GM23338 (cell line): ENCODE measurements at regions not wholly inside any gene's neighbourhood (a gene's known extent, or its start where the extent isn't known, plus 50 kb on each side); places are given as distances from the start of the nearest gene placed in this dataset.
A peak's percentile ranks its signal among the peaks of the same experiment; 100 is the strongest.

Source experiments
- ATAC-seq: fragments of 200-7000 bp; cut with Tn5 transposase; 3 replicates; pipeline ENCODE4 v1.9.1; 2020
- DNase-seq: peaks from one replicate; pipeline ENCODE4 v3.0.0-alpha.2; 2015; ENCODE audit warnings: low spot score
- H2AFZ ChIP-seq: fragments of 200-600 bp; sonication (generic); 2 replicates; pipeline ENCODE4 v1.8.0; 2016; ENCODE audit warnings: antibody characterized with exemption, mild to moderate bottlenecking, moderate library complexity
- H3F3A ChIP-seq: fragments of 200-600 bp; sonication (generic); replicated peaks from 2 replicates; pipeline ENCODE4 v1.8.0; 2017; ENCODE audit warnings: antibody characterized with exemption, mixed run types, low read depth
- H3K27ac ChIP-seq: fragments of 200-600 bp; sonication (generic); 2 replicates; pipeline ENCODE4 v1.6.1; 2016; ENCODE audit warnings: low read depth
- H3K27me3 ChIP-seq: fragments of 200-600 bp; sonication (generic); 2 replicates; pipeline ENCODE4 v1.8.0; 2016; ENCODE audit warnings: mild to moderate bottlenecking, mixed run types, moderate library complexity; ENCODE audit not compliant: insufficient read depth
- H3K36me3 ChIP-seq: fragments of 200-600 bp; sonication (generic); 2 replicates; pipeline ENCODE4 v1.8.0; 2016; ENCODE audit warnings: mild to moderate bottlenecking; ENCODE audit not compliant: insufficient read depth
- H3K4me1 ChIP-seq: fragments of 200-600 bp; sonication (generic); 2 replicates; pipeline ENCODE4 v1.8.0; 2016; ENCODE audit warnings: mild to moderate bottlenecking, moderate library complexity; ENCODE audit not compliant: insufficient read depth
- H3K4me2 ChIP-seq: fragments of 200-600 bp; sonication (generic); 2 replicates; pipeline ENCODE4 v1.7.1; 2017; ENCODE audit warnings: mixed run types
- H3K4me3 ChIP-seq: fragments of 200-600 bp; sonication (generic); 2 replicates; pipeline ENCODE4 v1.6.1; 2016; ENCODE audit warnings: mixed run types
- H3K79me2 ChIP-seq: fragments of 200-600 bp; sonication (generic); replicated peaks from 2 replicates; pipeline ENCODE4 v1.8.0; 2017; ENCODE audit warnings: mild to moderate bottlenecking; ENCODE audit not compliant: insufficient read depth
- H3K9me2 ChIP-seq: fragments of 200-600 bp; sonication (generic); 2 replicates; pipeline ENCODE4 v1.8.0; 2017; ENCODE audit not compliant: insufficient read depth
- H4K20me1 ChIP-seq: fragments of 200-600 bp; sonication (generic); replicated peaks from 2 replicates; pipeline ENCODE4 v1.8.0; 2017; ENCODE audit warnings: mild to moderate bottlenecking; ENCODE audit not compliant: insufficient read depth
- H3K27ac Mint-ChIP-seq: 2 replicates; pipeline ENCODE4 v1.8.0; 2020; ENCODE audit warnings: inconsistent platforms, mild to moderate bottlenecking, moderate library complexity, mixed read lengths
- H3K27me3 Mint-ChIP-seq: 3 replicates; pipeline ENCODE4 v1.8.0; 2022; ENCODE audit warnings: low read depth, mild to moderate bottlenecking, moderate library complexity, mixed read lengths, inconsistent platforms; ENCODE audit not compliant: insufficient read depth, poor library complexity
- H3K36me3 Mint-ChIP-seq: 3 replicates; pipeline ENCODE4 v1.8.0; 2021; ENCODE audit warnings: low read depth, mild to moderate bottlenecking, inconsistent platforms, moderate library complexity, mixed read lengths
- H3K4me1 Mint-ChIP-seq: 3 replicates; pipeline ENCODE4 v1.8.0; 2020; ENCODE audit warnings: mild to moderate bottlenecking, inconsistent platforms, mixed read lengths
- H3K4me3 Mint-ChIP-seq: 3 replicates; pipeline ENCODE4 v1.8.0; 2021; ENCODE audit warnings: moderate library complexity, mild to moderate bottlenecking, inconsistent platforms, mixed read lengths
- H3K9me3 Mint-ChIP-seq: 3 replicates; pipeline ENCODE4 v1.8.0; 2020; ENCODE audit warnings: moderate library complexity, mild to moderate bottlenecking, inconsistent platforms, mixed read lengths
- CTCF ChIP-seq, 2 experiments: fragments of 200-600 bp in 1 of 2; sonication (generic) in 1 of 2; conservative IDR thresholded peaks; 2 replicates each; pipeline versions ENCODE4 v1.5.1 to v1.6.1; 2016 to 2017; ENCODE audit warnings: antibody characterized with exemption in 2 of 2, low read depth in 2 of 2, mild to moderate bottlenecking in 2 of 2, moderate library complexity in 1 of 2
- POLR2AphosphoS5 ChIP-seq: IDR thresholded peaks from 2 replicates; pipeline ENCODE4 v1.6.1; 2016; ENCODE audit warnings: antibody characterized with exemption, low read depth
- STAT1 ChIP-seq: IDR thresholded peaks from one replicate; pipeline ENCODE4 v1.6.1; 2016; ENCODE audit warnings: antibody characterized with exemption; ENCODE audit not compliant: unreplicated experiment
- ZNF462 ChIP-seq: fragments of 250-450 bp; sonication (Bioruptor Pico); IDR thresholded peaks from 2 replicates; pipeline ENCODE4 v1.5.0; 2020; ENCODE audit warnings: mild to moderate bottlenecking, moderate library complexity

- TF ChIP-seq POLR2AphosphoS5 = no peak
- Histone ChIP-seq H3K4me3 (no peak overlapping the region), H3K36me3 (no peaks in the 10 kb centered on the region), H3F3A (no peaks in the 10 kb centered on the region), H3K79me2 (no peaks in the 10 kb centered on the region), H3K27me3 (no peaks in the 10 kb centered on the region), H4K20me1 (no peaks in the 10 kb centered on the region), H2AFZ (no peak overlapping the region), H3K9me2 (no peaks in the 10 kb centered on the region), H3K4me1 (no peaks in the 10 kb centered on the region), H3K4me2 (no peak overlapping the region), H3K27ac (no peak overlapping the region)
- Mint-ChIP-seq H3K36me3 (no peaks in the 10 kb centered on the region), H3K4me3 (no peak overlapping the region), H3K27ac (no peak overlapping the region), H3K4me1 (peaks cover 3% of the 10 kb centered on the region; the same call in 1 of the 3 replicates), H3K27me3 (peaks cover 3% of the 10 kb centered on the region), H3K9me3 (no peaks in the 10 kb centered on the region)
- DNase-seq = no peak
- no peak for ATAC-seq
Measured at GRCh38 chr3:150273396-150273795, 134.7 kb upstream of the TSC22D2 start.

GRCh38 chr3:150271591-150271960 lies 136.5 kb upstream of the TSC22D2 start:
- H3F3A ChIP-seq = no peaks in the 10 kb centered on the region
- H3K36me3 Mint-ChIP-seq = no peaks in the 10 kb centered on the region
- no peaks in the 10 kb centered on the region for H3K4me1 Mint-ChIP-seq
- H3K9me3 Mint-ChIP-seq = no peaks in the 10 kb centered on the region
- ATAC-seq = no peak
- no peak overlapping the region for H3K4me2 ChIP-seq
- H3K27me3 Mint-ChIP-seq = peaks cover 3% of the 10 kb centered on the region
- no peaks in the 10 kb centered on the region for H3K79me2 ChIP-seq
- H3K27ac ChIP-seq = no peak overlapping the region
- no peak for TF ChIP-seq POLR2AphosphoS5
- H3K4me1 ChIP-seq = no peaks in the 10 kb centered on the region
- no peaks in the 10 kb centered on the region for H3K27me3 ChIP-seq
- no peak overlapping the region for H3K27ac Mint-ChIP-seq
- DNase-seq = no peak
- no peak overlapping the region for H3K4me3 ChIP-seq
- H2AFZ ChIP-seq = 0 out of 2 replicates have a peak overlapping the region, but pooled peaks have one; percentile 32
- no peaks in the 10 kb centered on the region for H3K9me2 ChIP-seq
- H3K4me3 Mint-ChIP-seq = no peak overlapping the region
- no peaks in the 10 kb centered on the region for H4K20me1 ChIP-seq
- H3K36me3 ChIP-seq = no peaks in the 10 kb centered on the region

- H3K4me2 ChIP-seq = no peak overlapping the region
- no peaks in the 10 kb centered on the region for H3K4me1 ChIP-seq
- Mint-ChIP-seq H3K4me1 (no peaks in the 10 kb centered on the region), H3K9me3 (no peaks in the 10 kb centered on the region), H3K27ac (no peak overlapping the region), H3K4me3 (no peak overlapping the region), H3K27me3 (peaks cover 3% of the 10 kb centered on the region), H3K36me3 (no peaks in the 10 kb centered on the region)
- no peaks in the 10 kb centered on the region for H3K27me3 ChIP-seq
- H3K79me2 ChIP-seq = no peaks in the 10 kb centered on the region
- no peak for ATAC-seq
- no peak overlapping the region for H3K4me3 ChIP-seq
- H3F3A ChIP-seq = no peaks in the 10 kb centered on the region
- H4K20me1 ChIP-seq = no peaks in the 10 kb centered on the region
- no peak for DNase-seq
- H3K27ac ChIP-seq = no peak overlapping the region
- H3K36me3 ChIP-seq = no peaks in the 10 kb centered on the region
- peak overlapping the region; percentile 34; the same call in 1 of the 2 replicates for H2AFZ ChIP-seq
- no peaks in the 10 kb centered on the region for H3K9me2 ChIP-seq
- TF ChIP-seq ZNF462 (CRISPR knock-in tag) (no peak), STAT1 (no peak), CTCF (conservative IDR thresholded peaks at IDR 0.05; ENCODE audit: low read depth in 2 of 2) (no peak)
Measured at GRCh38 chr3:150270883-150271590, 137.1 kb upstream of the TSC22D2 start.
